ENCODE measurements at regions not wholly inside any gene's neighbourhood (a gene's known extent, or its start where the extent isn't known, plus 50 kb on each side); places are given as distances from the start of the nearest gene placed in this dataset.
A peak's percentile ranks its signal among the peaks of the same experiment; 100 is the strongest.
"Not testable (repeated sequence)": the region's sequence is repeated elsewhere in the genome, so short reads cannot be mapped to it uniquely, and the experiment has no call there.

- DNase-seq; intact Hi-C loops (cut with DNase I, micrococcal nuclease); ATAC-seq: not testable (repeated sequence)
Observed at GRCh38 chrX:115394806-115395205, 105.3 kb downstream of the LUZP4 start.

DNA sequence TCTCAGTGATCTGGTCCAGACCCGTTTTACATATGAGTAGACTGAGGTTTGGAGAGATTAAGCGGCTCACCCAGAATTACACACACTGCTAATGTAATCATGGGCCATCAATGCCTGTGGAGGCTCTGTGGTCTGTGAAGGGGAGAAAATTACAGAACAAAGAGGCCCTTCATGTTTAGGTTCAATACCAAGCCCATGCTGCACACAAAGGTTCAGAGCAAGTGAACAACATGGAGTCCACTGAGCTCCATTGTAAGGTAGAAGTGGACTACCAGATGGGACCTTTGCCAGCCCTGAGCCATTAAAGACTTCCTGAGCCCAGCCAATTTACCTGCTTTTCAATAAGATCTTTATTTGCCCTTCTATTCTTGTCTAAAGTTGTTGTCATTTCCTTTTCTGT lies 109.8 kb downstream of the LUZP4 start:
- DNase-seq (no peak), ATAC-seq (no peak)
- intact Hi-C loops (cut with DNase I, micrococcal nuclease): no loop called here

DNA sequence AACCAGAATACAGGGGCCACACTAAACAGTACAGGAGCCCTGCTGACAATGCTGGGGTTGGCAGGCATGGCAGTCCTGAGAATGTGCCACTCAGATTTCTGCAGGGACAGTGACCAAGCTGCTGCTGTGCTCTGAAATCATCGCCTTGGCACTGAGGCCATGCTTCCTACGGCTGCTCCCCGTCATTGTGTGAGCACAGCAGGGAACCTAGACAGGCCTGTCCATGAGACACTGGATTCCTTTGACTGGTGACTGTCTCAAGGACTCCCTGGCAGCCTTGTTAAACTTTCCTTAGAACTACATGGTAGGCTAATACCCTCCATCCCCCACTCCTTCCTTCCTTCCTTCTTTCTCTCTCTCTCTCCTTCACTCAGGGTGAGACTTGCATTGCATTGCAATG lies 111.4 kb downstream of the LUZP4 start:
- no peak for ATAC-seq
- DNase-seq: no peak
- intact Hi-C loops (cut with DNase I, micrococcal nuclease): no loop called here

- intact Hi-C loops (cut with DNase I, micrococcal nuclease): no loop called here
- DNase-seq (no peak), ATAC-seq (no peak)
Observed at GRCh38 chrX:115402299-115402698, 112.8 kb downstream of the LUZP4 start.

- intact Hi-C loops (cut with DNase I, micrococcal nuclease): no loop called here
- no peak for DNase-seq
- ATAC-seq: no peak
Observed at GRCh38 chrX:115408771-115409400, 119.4 kb downstream of the LUZP4 start.

DNA sequence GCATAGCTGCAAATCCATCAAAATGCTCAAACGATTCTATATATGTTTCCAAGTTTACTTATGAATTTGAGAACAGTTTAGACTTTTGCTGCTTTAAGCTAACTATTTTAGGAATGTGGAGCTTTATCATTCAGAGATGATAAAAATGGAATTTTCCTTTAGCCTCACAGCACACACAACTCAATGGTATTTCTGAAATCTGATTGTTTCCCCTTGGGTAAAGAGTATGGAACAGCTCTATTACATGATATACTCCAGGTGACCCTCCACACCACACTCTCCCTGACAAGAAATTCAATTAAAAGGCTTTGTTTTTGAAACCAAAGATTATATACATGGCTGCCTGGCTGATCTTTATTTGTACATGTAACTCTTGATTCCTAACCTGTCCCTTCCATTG lies 120.0 kb downstream of the LUZP4 start:
- intact Hi-C loops (cut with DNase I, micrococcal nuclease): no loop called here

GRCh38 chrX:115410731-115411428 lies 121.4 kb downstream of the LUZP4 start:
- DNase-seq: no peak
- intact Hi-C loops (cut with DNase I, micrococcal nuclease): no loop called here
- no peak for ATAC-seq

More for the DNA sequence above, 120.0 kb downstream of the LUZP4 start:
- no peak for DNase-seq
- no peak for ATAC-seq

DNA sequence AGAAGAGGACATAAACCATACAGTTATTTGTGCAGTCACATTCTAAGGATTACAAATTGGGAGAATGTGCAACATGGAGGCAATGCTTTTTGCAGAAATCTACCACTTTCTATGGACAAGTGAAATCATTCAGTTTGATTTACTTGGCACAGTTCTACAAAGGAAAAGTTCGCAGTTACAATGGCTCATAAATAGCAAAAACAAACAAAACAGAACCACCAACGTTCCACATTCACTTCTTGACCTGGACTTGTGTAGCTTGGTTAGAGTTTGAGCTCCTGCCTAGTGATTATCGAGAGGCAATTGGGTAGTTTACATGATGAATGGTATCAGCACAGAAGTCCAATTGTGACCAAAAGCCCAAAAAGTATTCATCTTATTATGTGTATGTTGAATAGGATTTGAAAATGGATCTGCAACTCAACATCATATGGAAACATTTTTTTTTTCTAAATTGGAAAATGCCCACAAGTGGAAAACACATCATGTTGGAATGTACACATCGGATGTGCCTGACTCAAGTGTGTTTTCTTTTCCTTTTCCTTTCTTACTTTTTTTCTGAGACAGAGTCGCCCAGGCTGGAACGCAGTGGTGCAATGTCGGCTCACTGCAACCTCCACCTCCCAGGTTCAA lies 123.8 kb downstream of the LUZP4 start:
- ATAC-seq: no peak
- no peak for DNase-seq
- intact Hi-C loops (cut with DNase I, micrococcal nuclease): no loop called here

DNA sequence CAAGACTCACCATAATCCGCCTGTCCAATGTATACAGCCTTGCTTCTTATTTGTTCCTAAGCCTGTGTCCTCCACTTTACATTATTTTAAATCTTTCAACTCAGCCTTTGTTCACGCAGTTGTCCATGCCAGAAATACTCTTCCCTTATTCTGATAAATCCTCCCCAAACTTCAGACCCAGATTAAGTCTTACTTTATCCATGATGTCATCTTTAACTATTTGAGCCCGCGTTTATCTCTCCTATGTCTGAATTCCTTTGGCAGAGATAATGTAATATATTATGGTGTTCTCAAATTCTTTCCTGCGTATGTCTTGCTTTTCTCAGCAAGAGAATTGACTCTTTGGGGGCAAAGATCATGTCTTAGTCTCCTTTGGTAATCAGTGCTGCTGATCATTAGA lies 129.6 kb downstream of the LUZP4 start:
- ATAC-seq (no peak), DNase-seq (no peak)
- intact Hi-C loops (cut with DNase I, micrococcal nuclease): no loop called here

- intact Hi-C loops (cut with DNase I, micrococcal nuclease): no loop called here
Observed at GRCh38 chrX:115423086-115423485, 133.6 kb downstream of the LUZP4 start.

DNA sequence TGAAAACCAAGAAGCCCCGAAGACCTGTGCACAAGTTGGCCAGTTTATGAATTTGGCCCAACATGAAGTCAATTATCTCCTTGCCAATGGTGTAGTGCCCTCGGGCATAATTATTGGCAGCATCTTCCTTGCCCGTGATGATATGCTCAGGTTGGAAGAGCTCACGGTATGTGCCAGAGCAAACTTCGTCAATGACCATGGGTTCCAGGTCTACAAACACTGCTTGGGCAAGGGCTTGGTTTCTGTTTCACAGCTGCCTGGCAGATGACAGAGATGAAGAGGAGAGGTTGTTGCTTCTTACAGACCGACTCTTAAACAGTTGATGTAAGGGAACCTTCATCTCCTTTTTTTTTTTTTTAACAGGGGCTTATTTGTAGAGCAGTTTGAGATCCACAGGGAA lies 135.6 kb upstream of the PLS3 start:
- DNase-seq (no peak), ATAC-seq (no peak)
- intact Hi-C loops (cut with DNase I, micrococcal nuclease): no loop called here

More at GRCh38 chrX:115423086-115423485, 133.6 kb downstream of the LUZP4 start:
- no peak for DNase-seq
- ATAC-seq: no peak

DNA sequence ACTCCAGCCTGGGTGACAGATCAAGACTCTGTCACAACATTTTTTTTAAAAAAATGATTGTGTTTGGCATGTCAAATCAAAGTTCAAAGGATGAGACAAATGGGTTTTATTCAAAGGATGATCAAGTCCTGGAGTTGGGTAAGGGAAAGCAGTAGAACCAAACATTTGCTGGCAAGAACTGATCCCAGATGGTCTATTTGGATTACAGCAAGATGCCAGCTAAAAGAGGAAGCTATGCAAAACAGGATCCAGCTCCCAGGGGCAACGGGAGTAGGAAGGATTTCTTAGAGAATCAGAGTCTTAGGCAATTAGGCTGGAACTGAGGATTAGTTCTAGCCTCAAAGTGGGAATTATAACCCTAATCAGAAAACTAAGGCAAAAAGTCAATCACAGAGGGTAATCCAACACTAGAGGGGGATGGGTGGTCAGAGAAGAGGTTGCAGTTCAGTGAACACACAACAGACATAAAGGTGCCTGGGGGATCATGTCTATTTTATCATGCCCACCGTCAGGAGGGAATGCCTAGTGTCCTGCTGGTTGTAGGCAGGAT lies 133.0 kb upstream of the PLS3 start:
- DNase-seq (no peak), ATAC-seq (no peak)
- intact Hi-C loops (cut with DNase I, micrococcal nuclease): no loop called here

GRCh38 chrX:115434834-115435233 lies 126.1 kb upstream of the PLS3 start:
- DNase-seq; ATAC-seq; intact Hi-C loops (cut with DNase I, micrococcal nuclease): not testable (repeated sequence)

GRCh38 chrX:115437841-115438595 lies 123.0 kb upstream of the PLS3 start:
- intact Hi-C loops (cut with DNase I, micrococcal nuclease): no loop called here
- no peak for ATAC-seq
- no peak for DNase-seq

GRCh38 chrX:115448146-115448545 lies 112.8 kb upstream of the PLS3 start:
- DNase-seq (no peak), ATAC-seq (no peak)
- intact Hi-C loops (cut with DNase I, micrococcal nuclease): no loop called here

- intact Hi-C loops (cut with DNase I, micrococcal nuclease): no loop called here
- ATAC-seq (no peak), DNase-seq (peak in 1 of 2 donors; percentile 19)
Observed at GRCh38 chrX:115449742-115450141, 111.2 kb upstream of the PLS3 start.

GRCh38 chrX:115452251-115452650 lies 108.7 kb upstream of the PLS3 start:
- ATAC-seq: no peak
- no peak for DNase-seq
- intact Hi-C loops (cut with DNase I, micrococcal nuclease): no loop called here

- no peak for ATAC-seq
- DNase-seq: no peak
- intact Hi-C loops (cut with DNase I, micrococcal nuclease): no loop called here
Observed at GRCh38 chrX:115459883-115460880, 100.8 kb upstream of the PLS3 start.

Data from left colon (tissue), 2 donors.